Adrenal gland (tissue), 9 donors: ENCODE measurements at regions not wholly inside any gene's neighbourhood (a gene's known extent, or its start where the extent isn't known, plus 50 kb on each side); places are given as distances from the start of the nearest gene placed in this dataset.

ENCODE experiments used
- DNase-seq, 7 donors: peaks; one replicate each; pipeline ENCODE4 v3.0.0-alpha.2; 2019 to 2020
- H3K27ac ChIP-seq, 5 donors: fragments of 200-600 bp; sonication (generic) in 4 of 5; 1 replicate in 3 of 5; 2 replicates in 2 of 5; pipeline versions ENCODE4 v1.5.1 to v1.8.0; 2016 to 2020; ENCODE audit warnings: mild to moderate bottlenecking in 1 of 5
- H3K27me3 ChIP-seq: fragments of 200-600 bp; 2 replicates; pipeline ENCODE4 v1.8.0; 2021
- H3K36me3 ChIP-seq, 2 donors: fragments of 200-600 bp; replicated peaks in 1 of 2; 1 replicate in 1 of 2; 2 replicates in 1 of 2; pipeline versions ENCODE4 v1.5.1 to v1.8.0; 2018 to 2022
- H3K4me1 ChIP-seq, 2 donors: fragments of 200-600 bp; replicated peaks in 1 of 2; 1 replicate in 1 of 2; 2 replicates in 1 of 2; pipeline versions ENCODE4 v1.5.1 to v1.8.0; 2018 to 2021
- H3K4me3 ChIP-seq, 4 donors: fragments of 200-600 bp; sonication (generic) in 3 of 4; one replicate each; pipeline ENCODE4 v1.5.1; 2016 to 2018
- H3K9me3 ChIP-seq, 3 donors: fragments of 200-600 bp; sonication (generic) in 1 of 3; replicated peaks in 1 of 3; 1 replicate in 2 of 3; 2 replicates in 1 of 3; pipeline versions ENCODE4 v1.5.1 to v1.8.0; 2016 to 2021
- POLR2A ChIP-seq, 2 donors: fragments of 450-650 bp; IDR thresholded peaks; one replicate each; pipeline ENCODE4 v1.6.1; 2017; ENCODE audit warnings: antibody characterized with exemption in 2 of 2, mild to moderate bottlenecking in 2 of 2, moderate library complexity in 1 of 2
- WGBS, 4 donors: extraction: QIAGEN DNeasy Blood & Tissue Kit in 2 of 4; methylation state at CpG; one replicate each; pipeline versions ENCODE4 v1.1.5 to v1.1.7; 2013 to 2017; 5-methylcytosine and 5-hydroxymethylcytosine counted together
- intact Hi-C, 2 donors: fragments of 100-400 bp; cut with DNase I; formaldehyde crosslinking; loops; one replicate each; pipeline versions ENCODE4 v1.14.1 to v1.15.0; 2022 to 2023
- TF ChIP-seq, protein P1 (sequence below), 6 experiments: fragments of 450-650 bp in 4 of 6; fragments of 200-600 bp in 2 of 6; sonication (generic) in 1 of 6; IDR thresholded peaks; 1 replicate in 5 of 6; 2 replicates in 1 of 6; pipeline versions ENCODE4 v1.5.1 to v1.8.0; 2016 to 2021; ENCODE audit warnings: antibody characterized with exemption in 6 of 6, mild to moderate bottlenecking in 2 of 6, moderate library complexity in 1 of 6
- donor health status: healthy with polysubstance abuse.
- donor health status: Bipolar disorder and iron deficiency.
- donor health status: DM: yes; HTN: yes; CAD: no.
- donor health status: DM: no; HTN: no; CAD: no.
- donor health status: DM: no; HTN: no; CAD: no.

DNA sequence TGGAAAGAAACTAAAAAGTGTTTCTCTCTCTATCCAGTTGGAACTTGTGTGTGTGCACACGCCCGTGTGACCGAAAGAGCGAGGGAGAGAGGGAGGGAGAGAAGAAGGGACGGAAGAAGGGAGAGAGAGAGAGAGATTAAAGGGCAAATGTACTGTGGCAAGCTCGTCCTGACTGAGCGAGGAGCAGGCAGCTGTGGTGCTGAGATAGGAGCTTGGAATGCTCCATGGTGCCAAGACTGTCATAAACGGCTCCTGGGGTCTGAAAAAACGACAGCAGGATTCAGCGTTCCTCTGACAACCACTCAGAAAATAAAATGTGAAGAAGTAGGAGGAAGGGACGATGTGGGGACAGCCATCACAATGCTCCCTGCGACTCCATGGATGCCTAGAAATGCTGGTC, 276.0 kb downstream of the SV2B start:
- intact Hi-C loops, result no loop called here
- TF ChIP-seq, protein P1, sequence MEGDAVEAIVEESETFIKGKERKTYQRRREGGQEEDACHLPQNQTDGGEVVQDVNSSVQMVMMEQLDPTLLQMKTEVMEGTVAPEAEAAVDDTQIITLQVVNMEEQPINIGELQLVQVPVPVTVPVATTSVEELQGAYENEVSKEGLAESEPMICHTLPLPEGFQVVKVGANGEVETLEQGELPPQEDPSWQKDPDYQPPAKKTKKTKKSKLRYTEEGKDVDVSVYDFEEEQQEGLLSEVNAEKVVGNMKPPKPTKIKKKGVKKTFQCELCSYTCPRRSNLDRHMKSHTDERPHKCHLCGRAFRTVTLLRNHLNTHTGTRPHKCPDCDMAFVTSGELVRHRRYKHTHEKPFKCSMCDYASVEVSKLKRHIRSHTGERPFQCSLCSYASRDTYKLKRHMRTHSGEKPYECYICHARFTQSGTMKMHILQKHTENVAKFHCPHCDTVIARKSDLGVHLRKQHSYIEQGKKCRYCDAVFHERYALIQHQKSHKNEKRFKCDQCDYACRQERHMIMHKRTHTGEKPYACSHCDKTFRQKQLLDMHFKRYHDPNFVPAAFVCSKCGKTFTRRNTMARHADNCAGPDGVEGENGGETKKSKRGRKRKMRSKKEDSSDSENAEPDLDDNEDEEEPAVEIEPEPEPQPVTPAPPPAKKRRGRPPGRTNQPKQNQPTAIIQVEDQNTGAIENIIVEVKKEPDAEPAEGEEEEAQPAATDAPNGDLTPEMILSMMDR (IDR thresholded peaks at IDR 0.05), result no peak
- TF ChIP-seq POLR2A (IDR thresholded peaks at IDR 0.05), result no peak
- 70 to 78% (median 73%) methylated on average over 12 of the region's 12 CpGs for WGBS, 4 donors
- no peak for DNase-seq
- H3K4me3 ChIP-seq, result no peak overlapping the region
- no peaks in the 10 kb centered on the region for H3K9me3 ChIP-seq
- H3K27me3 ChIP-seq, result no peaks in the 10 kb centered on the region
- H3K4me1 ChIP-seq, result no peaks in the 10 kb centered on the region
- no peak overlapping the region for H3K27ac ChIP-seq
- H3K36me3 ChIP-seq, result no peaks in the 10 kb centered on the region

DNA sequence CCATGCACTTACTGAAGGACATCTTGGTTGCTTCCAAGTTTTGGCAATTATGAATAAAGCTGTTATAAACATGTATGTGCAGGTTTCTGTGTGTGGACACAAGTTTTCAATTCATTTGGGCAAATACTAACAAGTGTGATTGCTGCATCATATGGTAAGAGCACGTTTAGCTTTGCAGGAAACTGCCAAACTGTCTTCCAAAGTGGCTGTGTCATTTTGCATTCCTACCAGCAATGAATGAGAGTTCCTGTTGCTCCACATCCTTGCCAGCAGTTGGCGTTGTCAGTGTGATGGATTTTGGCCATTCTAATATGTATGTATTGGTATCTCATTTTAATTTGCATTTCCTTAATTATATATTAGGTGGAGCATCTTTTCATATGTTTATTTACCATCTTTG, 280.1 kb downstream of the SV2B start:
- no peak for TF ChIP-seq POLR2A (IDR thresholded peaks at IDR 0.05)
- TF ChIP-seq, protein P1 (IDR thresholded peaks at IDR 0.05), result no peak

DNA sequence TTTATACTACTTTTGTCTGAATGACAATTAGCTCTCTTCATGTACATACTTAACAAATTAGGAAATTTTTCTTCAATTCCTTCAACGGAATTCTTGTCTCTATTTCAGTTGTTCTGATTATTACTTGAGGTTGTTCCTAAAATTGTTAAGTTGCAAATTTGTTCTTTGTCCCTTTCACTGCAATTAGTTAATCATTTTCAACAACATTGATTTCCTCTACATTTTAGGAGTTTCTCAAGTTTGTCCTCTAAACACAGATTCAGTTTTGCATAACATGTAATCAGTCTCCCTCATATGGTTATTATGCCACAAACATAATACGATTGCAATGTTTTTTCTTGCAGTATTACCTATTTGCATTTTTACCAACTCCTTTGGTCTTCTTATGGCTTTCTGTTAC, 283.5 kb downstream of the SV2B start:
- Histone ChIP-seq H3K4me3 (no peak overlapping the region), H3K27me3 (no peaks in the 10 kb centered on the region), H3K36me3 (no peaks in the 10 kb centered on the region), H3K27ac (no peak overlapping the region), H3K4me1 (no peaks in the 10 kb centered on the region), H3K9me3 (no peaks in the 10 kb centered on the region)
- intact Hi-C loops, result no loop called here
- TF ChIP-seq POLR2A (IDR thresholded peaks at IDR 0.05), result no peak
- TF ChIP-seq, protein P1 (IDR thresholded peaks at IDR 0.05), result no peak
- 75 to 88% (median 85%) methylated on average over 2 of the region's 2 CpGs for WGBS, 4 donors
- DNase-seq, result no peak

More for the DNA sequence above, 280.1 kb downstream of the SV2B start:
- DNase-seq, result no peak
- H3K4me1 ChIP-seq, result no peaks in the 10 kb centered on the region
- H3K27ac ChIP-seq, result no peak overlapping the region
- WGBS, 4 donors, result 55 to 71% (median 68%) methylated on average over 2 of the region's 2 CpGs
- no peak overlapping the region for H3K4me3 ChIP-seq
- H3K9me3 ChIP-seq, result no peaks in the 10 kb centered on the region
- H3K36me3 ChIP-seq, result no peaks in the 10 kb centered on the region
- intact Hi-C loops, result no loop called here
- H3K27me3 ChIP-seq, result no peaks in the 10 kb centered on the region

DNA sequence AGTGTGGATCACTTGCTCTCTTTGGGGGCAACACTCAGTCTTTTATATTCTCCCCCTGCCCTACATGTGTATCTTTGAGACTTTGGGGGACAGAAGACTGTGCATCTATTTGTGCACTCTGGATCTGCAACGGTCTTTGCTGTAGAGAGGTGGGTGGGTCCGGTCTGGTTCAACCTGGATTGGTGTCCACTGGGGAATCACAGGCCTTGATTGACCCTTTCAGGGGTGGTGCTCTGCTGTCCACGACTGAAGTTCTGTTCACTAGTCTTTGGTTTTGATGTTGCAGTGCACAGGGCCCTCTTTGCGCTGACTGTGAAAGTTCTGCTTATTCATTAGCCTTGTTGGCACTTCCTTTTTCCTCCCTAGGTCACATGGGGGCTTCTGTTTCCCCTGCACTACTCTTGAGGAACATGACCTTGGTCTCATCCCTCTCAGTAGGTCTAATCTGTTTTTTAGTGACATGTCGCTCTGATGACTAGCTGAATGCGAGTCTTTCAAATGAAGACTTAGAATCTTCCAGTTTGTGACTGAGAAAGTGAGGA, 284.2 kb downstream of the SV2B start:
- intact Hi-C loops, result no loop called here
- no peaks in the 10 kb centered on the region for H3K4me1 ChIP-seq
- no peak overlapping the region for H3K4me3 ChIP-seq
- no peak overlapping the region for H3K27ac ChIP-seq
- no peaks in the 10 kb centered on the region for H3K27me3 ChIP-seq
- WGBS, 4 donors, result 68 to 84% (median 81%) methylated on average over 6 of the region's 6 CpGs
- no peaks in the 10 kb centered on the region for H3K9me3 ChIP-seq
- DNase-seq, result no peak
- no peaks in the 10 kb centered on the region for H3K36me3 ChIP-seq
- TF ChIP-seq, protein P1 (IDR thresholded peaks at IDR 0.05), result no peak
- TF ChIP-seq POLR2A (IDR thresholded peaks at IDR 0.05), result no peak
